ENCODE measurements at regions not wholly inside any gene's neighbourhood (a gene's known extent, or its start where the extent isn't known, plus 50 kb on each side); places are given as distances from the start of the nearest gene placed in this dataset.

GRCh38 chr2:117170897-117171296 is 643.6 kb upstream of the DDX18 start:
- WGBS, 2 donors = 83 to 97% methylated on average over 1 of the region's 1 CpG
- intact Hi-C loops (cut with DNase I; ENCODE audit: low total_unique reads) = no loop called here
- no peak for TF ChIP-seq POLR2A (IDR thresholded peaks at IDR 0.05)
- no peak for TF ChIP-seq CTCF (IDR thresholded peaks at IDR 0.05)
- no peak overlapping the region for H3K4me3 ChIP-seq (ENCODE audit: low read depth, poor library complexity, severe bottlenecking)
- no peak for DNase-seq (ENCODE audit: low spot score in 2 of 2)

DNA sequence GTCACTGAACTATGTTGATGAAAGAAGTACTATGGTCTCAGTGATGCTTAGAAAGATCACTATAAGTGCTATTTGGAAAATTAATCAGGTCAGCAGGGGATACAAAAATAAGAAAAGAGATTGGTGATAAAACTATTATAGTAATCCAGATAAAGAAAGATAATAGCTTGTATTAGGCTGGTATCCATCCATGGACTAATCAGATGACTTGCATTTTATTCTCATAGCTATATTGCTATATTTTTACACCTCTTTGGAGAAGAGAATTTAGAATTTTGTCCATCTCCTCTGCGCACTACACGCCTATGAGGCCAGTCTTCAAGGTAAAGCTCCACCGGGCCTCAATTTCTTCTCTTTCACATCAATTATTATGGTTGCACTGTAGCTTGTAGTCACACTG is 635.1 kb upstream of the DDX18 start:
- 94 to 97% methylated on average over 3 of the region's 3 CpGs for WGBS, 2 donors
- no peak for DNase-seq (ENCODE audit: low spot score in 2 of 2)
- TF ChIP-seq CTCF (IDR thresholded peaks at IDR 0.05) (no peak), POLR2A (IDR thresholded peaks at IDR 0.05) (no peak)
- no peak overlapping the region for H3K4me3 ChIP-seq (ENCODE audit: low read depth, poor library complexity, severe bottlenecking)
- intact Hi-C loops (cut with DNase I; ENCODE audit: low total_unique reads) = no loop called here

GRCh38 chr2:117190856-117191559 is 623.5 kb upstream of the DDX18 start:
- DNase-seq (ENCODE audit: low spot score in 2 of 2) = no peak
- H3K4me3 ChIP-seq (ENCODE audit: low read depth, poor library complexity, severe bottlenecking) = peak overlapping the region; percentile 14
- 75 to 87% methylated on average over 6 of the region's 6 CpGs for WGBS, 2 donors
- TF ChIP-seq CTCF (IDR thresholded peaks at IDR 0.05) (no peak), POLR2A (IDR thresholded peaks at IDR 0.05) (no peak)
- intact Hi-C loops (cut with DNase I; ENCODE audit: low total_unique reads) = no loop called here

DNA sequence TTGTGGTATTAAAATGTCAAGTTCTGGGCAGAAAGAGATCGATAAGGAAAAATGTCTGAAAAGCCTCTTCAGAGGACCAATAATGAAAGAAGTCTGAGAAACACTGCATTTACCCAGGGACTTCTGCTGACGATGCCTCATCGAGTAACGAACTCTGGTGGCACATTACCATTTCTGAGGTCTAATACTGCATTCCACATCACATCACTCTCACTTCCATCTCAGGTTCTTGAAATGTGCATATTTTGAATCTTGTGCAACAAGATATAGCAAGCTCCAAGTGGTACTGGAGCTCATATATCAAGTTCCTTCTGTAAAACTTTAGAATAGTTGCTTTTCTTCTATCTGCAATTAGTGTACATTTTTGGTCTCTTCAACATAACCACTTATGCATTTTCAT is 619.1 kb upstream of the DDX18 start:
- 70 to 73% methylated on average over 4 of the region's 4 CpGs for WGBS, 2 donors
- H3K4me3 ChIP-seq (ENCODE audit: low read depth, poor library complexity, severe bottlenecking) = no peak overlapping the region
- no peak for DNase-seq (ENCODE audit: low spot score in 2 of 2)
- intact Hi-C loops (cut with DNase I; ENCODE audit: low total_unique reads) = no loop called here
- TF ChIP-seq CTCF (IDR thresholded peaks at IDR 0.05) = no peak
- no peak for TF ChIP-seq POLR2A (IDR thresholded peaks at IDR 0.05)

GRCh38 chr2:117199511-117199910 is 615.0 kb upstream of the DDX18 start:
- no peak for DNase-seq (ENCODE audit: low spot score in 2 of 2)
- intact Hi-C loops (cut with DNase I; ENCODE audit: low total_unique reads) = no loop called here
- TF ChIP-seq POLR2A (IDR thresholded peaks at IDR 0.05) (no peak), CTCF (IDR thresholded peaks at IDR 0.05) (no peak)
- H3K4me3 ChIP-seq (ENCODE audit: low read depth, poor library complexity, severe bottlenecking) = no peak overlapping the region
- 65 to 66% methylated on average over 4 of the region's 4 CpGs for WGBS, 2 donors

- intact Hi-C loops (cut with DNase I; ENCODE audit: low total_unique reads) = no loop called here
- 86 to 91% methylated on average over 2 of the region's 2 CpGs for WGBS, 2 donors
- TF ChIP-seq POLR2A (IDR thresholded peaks at IDR 0.05) (no peak), CTCF (IDR thresholded peaks at IDR 0.05) (no peak)
- H3K4me3 ChIP-seq (ENCODE audit: low read depth, poor library complexity, severe bottlenecking) = no peak overlapping the region
- DNase-seq (ENCODE audit: low spot score in 2 of 2) = no peak
Measured at GRCh38 chr2:117212562-117212961, 601.9 kb upstream of the DDX18 start.

All from lower leg skin (tissue), 4 donors.